ENCODE measurements at regions not wholly inside any gene's neighbourhood (a gene's known extent, or its start where the extent isn't known, plus 50 kb on each side); places are given as distances from the start of the nearest gene placed in this dataset.

GRCh38 chr11:134575504-134576230 lies 163.6 kb upstream of the B3GAT1 start:
- ATAC-seq (no peak), DNase-seq (ENCODE audit: low read depth, low spot score) (no peak)
- no TSS peak for BruUV-seq (replicated peaks)
- ChIA-PET CTCF (no interaction called here), POLR2A (no interaction called here)
- in situ Hi-C loops (cut with HindIII; ENCODE audit: low pct_unique_long_range_greater_than_20kb, low sequenced_read_pairs) (no loop called here), intact Hi-C loops (cut with micrococcal nuclease; ENCODE audit: unreplicated experiment) (loop anchor here (5.0 kb wide), 1 partner anchor 213 kb away; no protein-coding TSS in a partner anchor)
- TF ChIP-seq POLR2AphosphoS5 (IDR thresholded peaks at IDR 0.05; ENCODE audit: low read depth, low read length) (no peak), TCF7L2 (IDR thresholded peaks at IDR 0.05; ENCODE audit: low read depth, low read length) (no peak)
- H3K4me3 ChIP-seq (ENCODE audit: low read depth in 2 of 2, low read length in 2 of 2) = no peak overlapping the region
- H3K27ac ChIP-seq (ENCODE audit: low read length) = no peak overlapping the region
- H3K27me3 ChIP-seq (ENCODE audit: control insufficient read depth, insufficient read depth, low read length) = peaks cover 17% of the 10 kb centered on the region
- H3K36me3 ChIP-seq (ENCODE audit: control insufficient read depth, insufficient read depth, low read length) = no peaks in the 10 kb centered on the region
- H3K4me1 ChIP-seq (ENCODE audit: control insufficient read depth, insufficient read depth, low read length) = no peaks in the 10 kb centered on the region
- H3K9me3 ChIP-seq (ENCODE audit: control insufficient read depth, insufficient read depth, low read depth, low read length) = no peaks in the 10 kb centered on the region

- ChIA-PET CTCF (no interaction called here), POLR2A (no interaction called here)
- H3K27me3 ChIP-seq (ENCODE audit: control insufficient read depth, insufficient read depth, low read length) = peaks cover 15% of the 10 kb centered on the region
- no peaks in the 10 kb centered on the region for H3K4me1 ChIP-seq (ENCODE audit: control insufficient read depth, insufficient read depth, low read length)
- TF ChIP-seq REST (IDR thresholded peaks at IDR 0.05; ENCODE audit: insufficient read depth in 1 of 2, low read depth in 2 of 2, low read length in 1 of 2) = no peak
- no peak for TF ChIP-seq POLR2AphosphoS5 (IDR thresholded peaks at IDR 0.05; ENCODE audit: low read depth, low read length)
- no peak for TF ChIP-seq SIN3A (IDR thresholded peaks at IDR 0.05; ENCODE audit: borderline replicate concordance, insufficient read depth, low read depth, low read length)
- no peak for TF ChIP-seq CTCF (IDR thresholded peaks at IDR 0.05)
- TF ChIP-seq TCF7L2 (IDR thresholded peaks at IDR 0.05; ENCODE audit: low read depth, low read length) = no peak
- no peaks in the 10 kb centered on the region for H3K9me3 ChIP-seq (ENCODE audit: control insufficient read depth, insufficient read depth, low read depth, low read length)
- in situ Hi-C loops (cut with HindIII; ENCODE audit: low pct_unique_long_range_greater_than_20kb, low sequenced_read_pairs) (no loop called here), intact Hi-C loops (cut with micrococcal nuclease; ENCODE audit: unreplicated experiment) (loop anchor here (5.0 kb wide), 1 partner anchor 213 kb away; no protein-coding TSS in a partner anchor)
- H3K36me3 ChIP-seq (ENCODE audit: control insufficient read depth, insufficient read depth, low read length) = no peaks in the 10 kb centered on the region
- DNase-seq (ENCODE audit: low read depth, low spot score) = no peak
- ATAC-seq = no peak
- no peak overlapping the region for H3K27ac ChIP-seq (ENCODE audit: low read length)
- no TSS peak for BruUV-seq (replicated peaks)
- no peak overlapping the region for H3K4me3 ChIP-seq (ENCODE audit: low read depth in 2 of 2, low read length in 2 of 2)
Measured at GRCh38 chr11:134574947-134575346, 162.9 kb upstream of the B3GAT1 start.

- Histone ChIP-seq H3K4me1 (ENCODE audit: control insufficient read depth, insufficient read depth, low read length) (no peaks in the 10 kb centered on the region), H3K4me3 (ENCODE audit: low read depth in 2 of 2, low read length in 2 of 2) (no peak overlapping the region), H3K36me3 (ENCODE audit: control insufficient read depth, insufficient read depth, low read length) (no peaks in the 10 kb centered on the region), H3K27me3 (ENCODE audit: control insufficient read depth, insufficient read depth, low read length) (peaks cover 14% of the 10 kb centered on the region), H3K9me3 (ENCODE audit: control insufficient read depth, insufficient read depth, low read depth, low read length) (no peaks in the 10 kb centered on the region), H3K27ac (ENCODE audit: low read length) (no peak overlapping the region)
- DNase-seq (ENCODE audit: low read depth, low spot score) = no peak
- CTCF ChIA-PET = no interaction called here
- no peak for TF ChIP-seq CTCF (IDR thresholded peaks at IDR 0.05)
- no peak for TF ChIP-seq SIN3A (IDR thresholded peaks at IDR 0.05; ENCODE audit: borderline replicate concordance, insufficient read depth, low read depth, low read length)
- TF ChIP-seq TCF7L2 (IDR thresholded peaks at IDR 0.05; ENCODE audit: low read depth, low read length) = no peak
- no peak for TF ChIP-seq REST (IDR thresholded peaks at IDR 0.05; ENCODE audit: insufficient read depth in 1 of 2, low read depth in 2 of 2, low read length in 1 of 2)
- TF ChIP-seq POLR2AphosphoS5 (IDR thresholded peaks at IDR 0.05; ENCODE audit: low read depth, low read length) = no peak
- ATAC-seq = no peak
- POLR2A ChIA-PET = no interaction called here
- BruUV-seq (replicated peaks) = no TSS peak
- intact Hi-C loops (cut with micrococcal nuclease; ENCODE audit: unreplicated experiment) = no loop called here
- in situ Hi-C loops (cut with HindIII; ENCODE audit: low pct_unique_long_range_greater_than_20kb, low sequenced_read_pairs) = no loop called here
Measured at GRCh38 chr11:134574425-134574824, 162.4 kb upstream of the B3GAT1 start.

All from Panc1 (cell line).